HL-60 (cell line): ENCODE measurements at regions not wholly inside any gene's neighbourhood (a gene's known extent, or its start where the extent isn't known, plus 50 kb on each side); places are given as distances from the start of the nearest gene placed in this dataset.

Experiments
- CTCF ChIP-seq: IDR thresholded peaks from one replicate; pipeline ENCODE4 v1.5.1; 2011; ENCODE audit warnings: low read length, control low read depth, inconsistent platforms; ENCODE audit not compliant: insufficient read depth
- POLR2AphosphoS5 ChIP-seq: IDR thresholded peaks from 2 replicates; pipeline ENCODE4 v1.6.1; 2012; ENCODE audit warnings: low read depth
- REST ChIP-seq: IDR thresholded peaks from 2 replicates; pipeline ENCODE4 v1.6.1; 2012; ENCODE audit warnings: low read depth; ENCODE audit not compliant: insufficient replicate concordance
- SPI1 ChIP-seq: IDR thresholded peaks from 2 replicates; pipeline ENCODE4 v1.6.1; 2012; ENCODE audit warnings: low read depth, mild to moderate bottlenecking, borderline replicate concordance

- TF ChIP-seq CTCF (no peak), POLR2AphosphoS5 (no peak), SPI1 (no peak), REST (no peak)
Observed at GRCh38 chr2:8461341-8461740, 220.5 kb upstream of the ID2 start.
